Right lobe of liver (tissue), 4 donors: ENCODE measurements at regions not wholly inside any gene's neighbourhood (a gene's known extent, or its start where the extent isn't known, plus 50 kb on each side); places are given as distances from the start of the nearest gene placed in this dataset.

Experiments
- CTCF ChIP-seq, 4 donors: fragments of 200-600 bp in 3 of 4; fragments of 450-650 bp in 1 of 4; IDR thresholded peaks; one replicate each; pipeline versions ENCODE4 v1.5.1 to v1.8.0; 2016 to 2022; ENCODE audit warnings: antibody characterized with exemption in 4 of 4, mild to moderate bottlenecking in 2 of 4
- POLR2A ChIP-seq: fragments of 450-650 bp; IDR thresholded peaks from one replicate; pipeline ENCODE4 v1.6.1; 2017; ENCODE audit warnings: antibody characterized with exemption, mild to moderate bottlenecking
- donor health status: DM: no; HTN: no; CAD: no.
- donor health status: DM: no; HTN: no; CAD: no.
- donor health status: DM: no; HTN: yes; CAD: no.

GRCh38 chr4:11299016-11299415 is 129.7 kb downstream of the HS3ST1 start:
- TF ChIP-seq CTCF (IDR thresholded peaks at IDR 0.05) (no peak), POLR2A (no peak)
